WTC11 (cell line): ENCODE measurements at regions not wholly inside any gene's neighbourhood (a gene's known extent, or its start where the extent isn't known, plus 50 kb on each side); places are given as distances from the start of the nearest gene placed in this dataset.

Source experiments
- ATAC-seq: fragments of 200-7000 bp; cut with Tn5 transposase; 2 replicates; pipeline ENCODE4 v1.10.0; 2021; ENCODE audit warnings: mild to moderate bottlenecking, moderate library complexity
- CTCF ChIA-PET: fragments of 300-600 bp; sonication (Branson Sonifier 250); formaldehyde crosslinking; loops from one replicate; lab custom pipeline; 2021; ENCODE audit warnings: antibody characterized with exemption; lab: Charles Lee
- POLR2A ChIA-PET: fragments of 350-600 bp; sonication (Branson Sonifier 250); formaldehyde crosslinking; loops from one replicate; lab custom pipeline; 2021; ENCODE audit warnings: antibody characterized with exemption; lab: Charles Lee
- DNase-seq: peaks from one replicate; pipeline ENCODE4 v3.0.0; 2021; ENCODE audit warnings: low spot score
- H3K27ac Mint-ChIP-seq: 2 replicates; pipeline ENCODE4 v1.8.0; 2021; ENCODE audit warnings: mixed read lengths
- H3K27me3 Mint-ChIP-seq: 2 replicates; pipeline ENCODE4 v1.8.0; 2021; ENCODE audit warnings: low read depth, mild to moderate bottlenecking, moderate library complexity, mixed read lengths
- H3K36me3 Mint-ChIP-seq: 2 replicates; pipeline ENCODE4 v1.8.0; 2021; ENCODE audit warnings: mixed read lengths
- H3K4me1 Mint-ChIP-seq: 2 replicates; pipeline ENCODE4 v1.8.0; 2022; ENCODE audit warnings: mixed read lengths
- H3K4me3 Mint-ChIP-seq: 2 replicates; pipeline ENCODE4 v1.8.0; 2021; ENCODE audit warnings: mild to moderate bottlenecking, moderate library complexity, mixed read lengths
- H3K9me3 Mint-ChIP-seq: 2 replicates; pipeline ENCODE4 v1.8.0; 2021; ENCODE audit warnings: mixed read lengths
- AFF4 ChIP-seq: sonication (generic); formaldehyde crosslinking; IDR thresholded peaks from 2 replicates; pipeline ENCODE4 v1.8.1; 2023; ENCODE audit warnings: mild to moderate bottlenecking, missing genetic modification reagents, borderline replicate concordance
- ATF1 ChIP-seq: sonication (generic); formaldehyde crosslinking; IDR thresholded peaks from 2 replicates; pipeline ENCODE4 v1.8.1; 2023; ENCODE audit warnings: mild to moderate bottlenecking, moderate library complexity, missing genetic modification reagents
- CDX4 ChIP-seq: fragments of 250-450 bp; sonication (Bioruptor Pico); IDR thresholded peaks from 2 replicates; pipeline ENCODE4 v1.9.0; 2021; ENCODE audit warnings: moderate library complexity, mild to moderate bottlenecking, inconsistent platforms, borderline replicate concordance
- E2F4 ChIP-seq: sonication (generic); formaldehyde crosslinking; IDR thresholded peaks from 2 replicates; pipeline ENCODE4 v1.8.1; 2022; ENCODE audit warnings: low read depth, mild to moderate bottlenecking, moderate library complexity, missing genetic modification reagents, borderline replicate concordance
- HMGXB4 ChIP-seq: sonication (generic); formaldehyde crosslinking; IDR thresholded peaks from 2 replicates; pipeline ENCODE4 v1.8.1; 2023; ENCODE audit warnings: mild to moderate bottlenecking, moderate library complexity, missing genetic modification reagents
- IRF1 ChIP-seq: sonication (generic); formaldehyde crosslinking; IDR thresholded peaks from 2 replicates; pipeline ENCODE4 v1.8.0; 2023; ENCODE audit warnings: missing genetic modification reagents
- JAZF1 ChIP-seq: fragments of 250-450 bp; sonication (Bioruptor Pico); IDR thresholded peaks from 2 replicates; pipeline ENCODE4 v1.9.0; 2021; ENCODE audit warnings: moderate library complexity, mild to moderate bottlenecking, inconsistent platforms
- KAT7 ChIP-seq: sonication (generic); formaldehyde crosslinking; IDR thresholded peaks from 2 replicates; pipeline ENCODE4 v1.8.1; 2023; ENCODE audit warnings: missing genetic modification reagents, mild to moderate bottlenecking, borderline replicate concordance
- MAX ChIP-seq: sonication (generic); formaldehyde crosslinking; IDR thresholded peaks from 2 replicates; pipeline ENCODE4 v1.8.0; 2022; ENCODE audit warnings: mild to moderate bottlenecking, missing genetic modification reagents
- MYBL2 ChIP-seq: sonication (generic); formaldehyde crosslinking; IDR thresholded peaks from 2 replicates; pipeline ENCODE4 v1.8.1; 2023; ENCODE audit warnings: mild to moderate bottlenecking, moderate library complexity, missing genetic modification reagents
- NFYB ChIP-seq: sonication (generic); formaldehyde crosslinking; conservative IDR thresholded peaks from 2 replicates; pipeline ENCODE4 v1.8.0; 2022; ENCODE audit warnings: low read depth, missing genetic modification reagents
- NR2C2 ChIP-seq: sonication (generic); formaldehyde crosslinking; IDR thresholded peaks from 2 replicates; pipeline ENCODE4 v1.8.0; 2022; ENCODE audit warnings: mild to moderate bottlenecking, missing genetic modification reagents
- OVOL2 ChIP-seq: fragments of 250-450 bp; sonication (Bioruptor Pico); IDR thresholded peaks from 2 replicates; pipeline ENCODE4 v1.9.0; 2021; ENCODE audit warnings: mild to moderate bottlenecking, borderline replicate concordance
- SMAD3 ChIP-seq: sonication (generic); formaldehyde crosslinking; IDR thresholded peaks from 2 replicates; pipeline ENCODE4 v1.8.0; 2022; ENCODE audit warnings: missing genetic modification reagents, mild to moderate bottlenecking, borderline replicate concordance
- ZBTB21 ChIP-seq: sonication (generic); formaldehyde crosslinking; IDR thresholded peaks from 2 replicates; pipeline ENCODE4 v1.8.1; 2023; ENCODE audit warnings: mild to moderate bottlenecking, missing genetic modification reagents, borderline replicate concordance
- ZBTB43 ChIP-seq: sonication (generic); formaldehyde crosslinking; IDR thresholded peaks from 2 replicates; pipeline ENCODE4 v1.8.1; 2023; ENCODE audit warnings: mild to moderate bottlenecking, missing genetic modification reagents
- ZMAT4 ChIP-seq: fragments of 250-450 bp; sonication (Bioruptor Pico); IDR thresholded peaks from 2 replicates; pipeline ENCODE4 v1.9.0; 2021; ENCODE audit warnings: mild to moderate bottlenecking
- ZNF263 ChIP-seq: sonication (generic); formaldehyde crosslinking; IDR thresholded peaks from 2 replicates; pipeline ENCODE4 v1.8.1; 2022; ENCODE audit warnings: low read depth, mild to moderate bottlenecking, moderate library complexity, missing genetic modification reagents
- ZNF425 ChIP-seq: fragments of 250-450 bp; sonication (Bioruptor Pico); conservative IDR thresholded peaks from 2 replicates; pipeline ENCODE4 v1.9.0; 2021; ENCODE audit warnings: mild to moderate bottlenecking
- ZNF512 ChIP-seq: sonication (generic); formaldehyde crosslinking; IDR thresholded peaks from 2 replicates; pipeline ENCODE4 v1.8.1; 2022; ENCODE audit warnings: missing genetic modification reagents, borderline replicate concordance

- ChIA-PET CTCF (no interaction called here), POLR2A (no interaction called here)
- H3K27ac Mint-ChIP-seq = no peak overlapping the region
- no peak for DNase-seq
- TF ChIP-seq E2F4 (CRISPR knock-in tag) = no peak
- no peak for TF ChIP-seq SMAD3 (CRISPR knock-in tag)
- TF ChIP-seq HMGXB4 (CRISPR knock-in tag) = no peak
- ATAC-seq = no peak
- H3K36me3 Mint-ChIP-seq = peaks cover 1% of the 10 kb centered on the region
- no peak overlapping the region for H3K4me3 Mint-ChIP-seq
- no peaks in the 10 kb centered on the region; the same call in 1 of the 2 replicates for H3K27me3 Mint-ChIP-seq
- H3K9me3 Mint-ChIP-seq = peaks cover 9% of the 10 kb centered on the region
- H3K4me1 Mint-ChIP-seq = peaks cover 16% of the 10 kb centered on the region
Measured at GRCh38 chr10:123221418-123221817, 67.2 kb downstream of the BUB3 start.

- no peak overlapping the region for H3K27ac Mint-ChIP-seq
- no peak for TF ChIP-seq MYBL2 (CRISPR knock-in tag)
- no peak for TF ChIP-seq IRF1 (CRISPR knock-in tag)
- TF ChIP-seq ZNF263 = no peak
- no peak for TF ChIP-seq ZNF512 (CRISPR knock-in tag)
- no peak for TF ChIP-seq OVOL2 (CRISPR knock-in tag)
- TF ChIP-seq KAT7 = no peak
- TF ChIP-seq ATF1 (CRISPR knock-in tag) = no peak
- TF ChIP-seq NFYB = no peak
- TF ChIP-seq ZBTB21 (CRISPR knock-in tag) = no peak
- no peak for TF ChIP-seq MAX (CRISPR knock-in tag)
- no peak for TF ChIP-seq ZBTB43 (CRISPR knock-in tag)
- TF ChIP-seq AFF4 (CRISPR knock-in tag) = no peak
- TF ChIP-seq ZNF425 (CRISPR knock-in tag) = no peak
- TF ChIP-seq JAZF1 (CRISPR knock-in tag) = no peak
- TF ChIP-seq NR2C2 = no peak
- no peak for TF ChIP-seq ZMAT4 (CRISPR knock-in tag)
- TF ChIP-seq CDX4 = no peak
Measured at GRCh38 chr10:123222832-123223231, 68.6 kb downstream of the BUB3 start.

More at GRCh38 chr10:123222832-123223231, 68.6 kb downstream of the BUB3 start:
- DNase-seq (no peak), ATAC-seq (no peak)
- Mint-ChIP-seq H3K27me3 (no peaks in the 10 kb centered on the region), H3K4me1 (peaks cover 3% of the 10 kb centered on the region), H3K9me3 (peaks cover 6% of the 10 kb centered on the region; the same call in 1 of the 2 replicates), H3K36me3 (no peaks in the 10 kb centered on the region; the same call in 1 of the 2 replicates), H3K4me3 (no peak overlapping the region)
- CTCF ChIA-PET = interaction anchor here (1.0 kb wide), 1 partner anchor 179 kb away, joined by 3 read pairs; no protein-coding TSS in a partner anchor
- POLR2A ChIA-PET = interaction anchor here (0.7 kb wide), 1 partner anchor 157 kb away, joined by 3 read pairs; no protein-coding TSS in a partner anchor
